Endothelial cell of umbilical vein (primary cell): ENCODE measurements at regions not wholly inside any gene's neighbourhood (a gene's known extent, or its start where the extent isn't known, plus 50 kb on each side); places are given as distances from the start of the nearest gene placed in this dataset.

ENCODE experiments used
- BruUV-seq: library from RNA; stranded (reverse); fragments of 400-500 nt; replicated peaks from 2 replicates; lab custom pipeline; 2021; lab: Mats Ljungman, UMichigan
- CTCF ChIA-PET: fragments of 300-600, 350-600 bp; sonication (Branson Sonifier 250); formaldehyde crosslinking; loops from one replicate; lab custom pipeline; 2021; ENCODE audit warnings: antibody characterized with exemption, inconsistent platforms; lab: Charles Lee
- POLR2A ChIA-PET: fragments of 300-600, 350-600 bp; sonication (Branson Sonifier 250); formaldehyde crosslinking; loops from one replicate; lab custom pipeline; 2021; ENCODE audit warnings: antibody characterized with exemption, inconsistent platforms; lab: Charles Lee
- DNase-seq: peaks from one replicate; pipeline ENCODE4 v3.0.0-alpha.2; 2011; ENCODE audit warnings: low read depth, low spot score
- FAIRE-seq: peaks from 2 replicates; lab custom pipeline; 2011; peaks lifted over from hg19 to GRCh38; lab: Jason Lieb, UNC
- H2AFZ ChIP-seq: 2 replicates; pipeline ENCODE4 v1.6.0; 2012; ENCODE audit warnings: low read depth, low read length, control low read depth, inconsistent platforms
- H3K27ac ChIP-seq: 2 replicates; pipeline ENCODE4 v1.5.1; 2011; ENCODE audit warnings: low read depth, mild to moderate bottlenecking, control low read depth, low read length, moderate library complexity; ENCODE audit not compliant: insufficient read depth
- H3K27me3 ChIP-seq, 2 experiments: 2 replicates each; pipeline versions ENCODE4 v1.6.0 to v1.6.1; 2011; ENCODE audit warnings: low read length in 2 of 2, mixed read lengths in 1 of 2; ENCODE audit not compliant: control insufficient read depth in 2 of 2, insufficient read depth in 2 of 2
- H3K36me3 ChIP-seq, 2 experiments: 2 replicates in 1 of 2; 3 replicates in 1 of 2; pipeline ENCODE4 v1.5.1; 2011; ENCODE audit warnings: low read length in 2 of 2, mild to moderate bottlenecking in 1 of 2, moderate library complexity in 1 of 2; ENCODE audit not compliant: control insufficient read depth in 2 of 2, insufficient read depth in 2 of 2; ENCODE audit errors: extremely low read depth in 1 of 2
- H3K4me1 ChIP-seq: 3 replicates; pipeline ENCODE4 v1.5.1; 2011; ENCODE audit warnings: mild to moderate bottlenecking, low read length; ENCODE audit not compliant: control insufficient read depth, insufficient read depth; ENCODE audit errors: extremely low read depth
- H3K4me2 ChIP-seq: 2 replicates; pipeline ENCODE4 v1.6.1; 2011; ENCODE audit warnings: low read length, control low read depth, mixed read lengths; ENCODE audit not compliant: insufficient read depth
- H3K4me3 ChIP-seq, 3 experiments: fragments of 200-600 bp in 1 of 3; sonication (generic), shearing (Covaris generic) in 1 of 3; replicated peaks in 1 of 3; 2 replicates each; pipeline ENCODE4 v1.5.1; 2011 to 2016; ENCODE audit warnings: control low read depth in 3 of 3, low read length in 3 of 3, mild to moderate bottlenecking in 2 of 3, inconsistent platforms in 1 of 3, low read depth in 1 of 3, moderate library complexity in 1 of 3; ENCODE audit not compliant: insufficient read depth in 1 of 3
- H3K79me2 ChIP-seq: 2 replicates; pipeline ENCODE4 v1.6.0; 2012; ENCODE audit warnings: low read length, inconsistent platforms; ENCODE audit not compliant: control insufficient read depth, insufficient read depth
- H3K9ac ChIP-seq: replicated peaks from 2 replicates; pipeline ENCODE3; 2011; ENCODE audit warnings: low read length, control low read depth; ENCODE audit not compliant: insufficient read depth; ENCODE audit errors: extremely low read depth
- H3K9me1 ChIP-seq: replicated peaks from 3 replicates; pipeline ENCODE4 v1.6.0; 2011; ENCODE audit warnings: mild to moderate bottlenecking, low read length; ENCODE audit not compliant: control insufficient read depth, insufficient read depth; ENCODE audit errors: extremely low read depth
- H3K9me3 ChIP-seq: replicated peaks from 2 replicates; pipeline ENCODE4 v1.5.1; 2012; ENCODE audit warnings: low read length, inconsistent platforms; ENCODE audit not compliant: control insufficient read depth, insufficient read depth
- H4K20me1 ChIP-seq: replicated peaks from 2 replicates; pipeline ENCODE3; 2011; ENCODE audit warnings: mild to moderate bottlenecking, low read length; ENCODE audit not compliant: control insufficient read depth, insufficient read depth; ENCODE audit errors: extremely low read depth
- EZH2 ChIP-seq: IDR thresholded peaks from 2 replicates; pipeline ENCODE4 v1.6.1; 2012; ENCODE audit warnings: borderline replicate concordance, low read depth, mild to moderate bottlenecking, moderate library complexity, low read length, inconsistent platforms; ENCODE audit not compliant: severe bottlenecking
- FOS ChIP-seq: IDR thresholded peaks from 2 replicates; pipeline ENCODE4 v1.6.1; 2011; ENCODE audit warnings: mild to moderate bottlenecking, low read length, moderate library complexity, borderline replicate concordance; ENCODE audit not compliant: insufficient read depth
- GATA2 ChIP-seq: IDR thresholded peaks from 2 replicates; pipeline ENCODE4 v1.7.0; 2011; ENCODE audit warnings: low read depth, mild to moderate bottlenecking, moderate library complexity, mixed read lengths, low read length; ENCODE audit not compliant: insufficient read length, insufficient read depth
- JUN ChIP-seq: IDR thresholded peaks from 2 replicates; pipeline ENCODE4 v1.6.1; 2011; ENCODE audit warnings: borderline replicate concordance, low read depth; ENCODE audit not compliant: insufficient read length, insufficient read depth
- MAX ChIP-seq: IDR thresholded peaks from 2 replicates; pipeline ENCODE4 v1.6.1; 2011; ENCODE audit not compliant: insufficient read depth, insufficient read length
- MYC ChIP-seq: IDR thresholded peaks from one replicate; pipeline ENCODE4 v1.6.1; 2011; ENCODE audit warnings: mild to moderate bottlenecking, low read depth, low read length
- POLR2A ChIP-seq: IDR thresholded peaks from 2 replicates; pipeline ENCODE4 v1.6.1; 2012; ENCODE audit warnings: low read depth, mild to moderate bottlenecking, control low read depth, low read length
- POLR2AphosphoS5 ChIP-seq: IDR thresholded peaks from 2 replicates; pipeline ENCODE4 v1.6.1; 2012; ENCODE audit warnings: low read depth, mild to moderate bottlenecking, control low read depth, low read length, moderate library complexity; ENCODE audit not compliant: insufficient read depth
- dilution Hi-C: fragments of 300-500 bp; cut with MboI; formaldehyde crosslinking; loops from one replicate; pipeline ENCODE4 v1.15.0; 2019; ENCODE audit warnings: low sequenced_read_pairs; ENCODE audit not compliant: extremely low pct_ligation_motif_present
- intact Hi-C: fragments of 100-400 bp; cut with micrococcal nuclease; formaldehyde crosslinking; loops from one replicate; pipeline ENCODE4 v1.10.0; 2022
- TF ChIP-seq, protein P1 (sequence below), 2 donors: IDR thresholded peaks; 1 replicate in 1 of 2; 2 replicates in 1 of 2; pipeline ENCODE4 v1.5.1; 2011; ENCODE audit warnings: low read length in 2 of 2, mild to moderate bottlenecking in 2 of 2, moderate library complexity in 2 of 2, control low read depth in 1 of 2, inconsistent platforms in 1 of 2, low read depth in 1 of 2; ENCODE audit not compliant: insufficient read depth in 1 of 2; ENCODE audit errors: extremely low read depth in 1 of 2

- ChIA-PET CTCF (no interaction called here), POLR2A (no interaction called here)
- no peaks in the 10 kb centered on the region for H3K9me1 ChIP-seq
- no peak overlapping the region for H3K4me3 ChIP-seq
- no peak for FAIRE-seq
- intact Hi-C loops (no loop called here), dilution Hi-C loops (no loop called here)
- no peaks in the 10 kb centered on the region for H3K79me2 ChIP-seq
- DNase-seq: no peak
- H3K27me3 ChIP-seq: no peaks in the 10 kb centered on the region
- no peak overlapping the region for H3K27ac ChIP-seq
- H3K4me2 ChIP-seq: no peak overlapping the region
- no peaks in the 10 kb centered on the region for H4K20me1 ChIP-seq
- no peak overlapping the region for H2AFZ ChIP-seq
- no peak overlapping the region for H3K9ac ChIP-seq
- H3K9me3 ChIP-seq: no peaks in the 10 kb centered on the region
- no peak for TF ChIP-seq GATA2
- TF ChIP-seq POLR2A: no peak
- no peak for TF ChIP-seq MAX
- TF ChIP-seq POLR2AphosphoS5: no peak
- no peak for TF ChIP-seq MYC
- TF ChIP-seq, protein P1, sequence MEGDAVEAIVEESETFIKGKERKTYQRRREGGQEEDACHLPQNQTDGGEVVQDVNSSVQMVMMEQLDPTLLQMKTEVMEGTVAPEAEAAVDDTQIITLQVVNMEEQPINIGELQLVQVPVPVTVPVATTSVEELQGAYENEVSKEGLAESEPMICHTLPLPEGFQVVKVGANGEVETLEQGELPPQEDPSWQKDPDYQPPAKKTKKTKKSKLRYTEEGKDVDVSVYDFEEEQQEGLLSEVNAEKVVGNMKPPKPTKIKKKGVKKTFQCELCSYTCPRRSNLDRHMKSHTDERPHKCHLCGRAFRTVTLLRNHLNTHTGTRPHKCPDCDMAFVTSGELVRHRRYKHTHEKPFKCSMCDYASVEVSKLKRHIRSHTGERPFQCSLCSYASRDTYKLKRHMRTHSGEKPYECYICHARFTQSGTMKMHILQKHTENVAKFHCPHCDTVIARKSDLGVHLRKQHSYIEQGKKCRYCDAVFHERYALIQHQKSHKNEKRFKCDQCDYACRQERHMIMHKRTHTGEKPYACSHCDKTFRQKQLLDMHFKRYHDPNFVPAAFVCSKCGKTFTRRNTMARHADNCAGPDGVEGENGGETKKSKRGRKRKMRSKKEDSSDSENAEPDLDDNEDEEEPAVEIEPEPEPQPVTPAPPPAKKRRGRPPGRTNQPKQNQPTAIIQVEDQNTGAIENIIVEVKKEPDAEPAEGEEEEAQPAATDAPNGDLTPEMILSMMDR (IDR thresholded peaks at IDR 0.05; ENCODE audit: extremely low read depth in 1 of 2, insufficient read depth in 1 of 2, low read depth in 1 of 2, low read length in 2 of 2): no peak
- TF ChIP-seq FOS: no peak
- BruUV-seq: no TSS peak
- H3K36me3 ChIP-seq: no peaks in the 10 kb centered on the region
- H3K4me1 ChIP-seq: no peaks in the 10 kb centered on the region
Observed at GRCh38 chr9:116062206-116062550, 91.4 kb upstream of the PAPPA start.

DNA sequence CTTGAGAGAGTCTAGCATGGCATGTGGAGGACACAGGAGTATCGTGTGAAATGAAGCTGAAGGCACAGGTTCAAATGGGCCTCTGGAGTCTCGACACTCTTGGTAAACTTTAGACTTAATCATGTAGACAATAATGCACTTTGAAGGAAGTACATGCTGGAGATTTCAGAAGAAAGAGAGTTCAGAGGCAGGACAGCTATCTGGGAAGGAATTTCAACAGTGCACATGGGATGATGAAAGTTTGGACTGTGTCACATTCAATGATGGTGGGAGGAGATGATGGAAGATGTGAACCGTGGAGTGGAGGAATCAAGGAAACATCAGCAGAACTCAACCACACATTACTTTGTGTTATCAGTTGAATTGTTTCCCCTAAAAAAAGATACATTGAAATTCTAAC, 88.6 kb upstream of the PAPPA start:
- no peaks in the 10 kb centered on the region for H3K9me1 ChIP-seq
- no peak overlapping the region for H3K27ac ChIP-seq
- H3K4me2 ChIP-seq: no peak overlapping the region
- CTCF ChIA-PET: no interaction called here
- H3K36me3 ChIP-seq: no peaks in the 10 kb centered on the region
- no peak overlapping the region for H3K9ac ChIP-seq
- DNase-seq (no peak), FAIRE-seq (no peak)
- intact Hi-C loops: no loop called here
- H3K27me3 ChIP-seq: no peaks in the 10 kb centered on the region
- no peak overlapping the region for H2AFZ ChIP-seq
- no peaks in the 10 kb centered on the region for H4K20me1 ChIP-seq
- BruUV-seq: no TSS peak
- TF ChIP-seq FOS (no peak), MAX (no peak), JUN (no peak), GATA2 (no peak), EZH2 (no peak), MYC (no peak), POLR2AphosphoS5 (no peak), POLR2A (no peak)
- TF ChIP-seq, protein P1 (IDR thresholded peaks at IDR 0.05; ENCODE audit: extremely low read depth in 1 of 2, insufficient read depth in 1 of 2, low read depth in 1 of 2, low read length in 2 of 2): no peak
- no peaks in the 10 kb centered on the region for H3K79me2 ChIP-seq
- POLR2A ChIA-PET: no interaction called here
- H3K9me3 ChIP-seq: no peaks in the 10 kb centered on the region
- H3K4me3 ChIP-seq: no peak overlapping the region
- dilution Hi-C loops: no loop called here
- H3K4me1 ChIP-seq: no peaks in the 10 kb centered on the region
